A549 (cell line): ENCODE measurements at regions not wholly inside any gene's neighbourhood (a gene's known extent, or its start where the extent isn't known, plus 50 kb on each side); places are given as distances from the start of the nearest gene placed in this dataset.

ENCODE experiments used
- ATAC-seq, 2 experiments: fragments of 200-7000 bp in 1 of 2; fragments of >200 bp in 1 of 2; cut with Nextera tagmentation in 1 of 2; cut with Tn5 transposase in 1 of 2; 3 replicates each; pipeline versions ENCODE4 v1.8.0 to v1.9.1; 2018 to 2020; ENCODE audit warnings: mild to moderate bottlenecking in 1 of 2, moderate library complexity in 1 of 2
- CTCF ChIA-PET: fragments of 300-600 bp; sonication (Branson Sonifier 250); formaldehyde crosslinking; extraction: SDS; loops from one replicate; lab custom pipeline; 2021; ENCODE audit warnings: antibody characterized with exemption, inconsistent platforms; lab: Yijun Ruan, JAX
- POLR2A ChIA-PET: fragments of 350-600 bp; formaldehyde crosslinking; extraction: SDS; loops from one replicate; lab custom pipeline; 2021; ENCODE audit warnings: antibody characterized with exemption, inconsistent platforms; lab: Yijun Ruan, JAX
- DNase-seq, 2 experiments: peaks; one replicate each; pipeline versions ENCODE4 v3.0.0 to v3.0.0-alpha.2; 2011 to 2016; ENCODE audit warnings: low read depth in 1 of 2, low spot score in 1 of 2
- FAIRE-seq: peaks from 2 replicates; lab custom pipeline; 2011; peaks lifted over from hg19 to GRCh38; lab: Jason Lieb, UNC
- H3K27ac ChIP-seq, 2 experiments: fragments of >200 bp; sonication (Bioruptor Twin); formaldehyde crosslinking; 3 replicates each; pipeline ENCODE4 v1.5.1; 2016 to 2017
- H3K4me1 ChIP-seq: fragments of >200 bp; sonication (Bioruptor Twin); formaldehyde crosslinking; 3 replicates; pipeline ENCODE4 v1.6.1; 2016
- H3K4me2 ChIP-seq: fragments of >200 bp; sonication (Bioruptor Twin); formaldehyde crosslinking; 3 replicates; pipeline ENCODE4 v1.6.1; 2016
- H3K4me3 ChIP-seq: fragments of >200 bp; sonication (Bioruptor Twin); formaldehyde crosslinking; 3 replicates; pipeline ENCODE4 v1.5.1; 2016
- H3K9me3 ChIP-seq: fragments of >200 bp; sonication (Bioruptor Twin); formaldehyde crosslinking; 3 replicates; pipeline ENCODE4 v1.6.1; 2016
- BHLHE40 ChIP-seq: IDR thresholded peaks from 2 replicates; pipeline ENCODE4 v1.6.1; 2012; ENCODE audit warnings: low read depth, low read length, inconsistent platforms
- CEBPB ChIP-seq, 2 experiments: fragments of >200 bp in 1 of 2; sonication (Bioruptor Twin) in 1 of 2; formaldehyde crosslinking in 1 of 2; IDR thresholded peaks; 2 replicates each; pipeline ENCODE4 v1.6.1; 2012 to 2016
- CHD2 ChIP-seq: fragments of 150-350 bp; IDR thresholded peaks from 2 replicates; pipeline ENCODE4 v1.6.1; 2014; ENCODE audit warnings: low read length; ENCODE audit not compliant: partially characterized antibody
- CHD4 ChIP-seq: fragments of 200-600 bp; sonication (generic); IDR thresholded peaks from 2 replicates; pipeline ENCODE4 v1.6.1; 2016; ENCODE audit warnings: antibody characterized with exemption, mild to moderate bottlenecking, borderline replicate concordance
- HEYL ChIP-seq: fragments of 250-450 bp; sonication (Bioruptor Pico); IDR thresholded peaks from 2 replicates; pipeline ENCODE4 v1.8.0; 2021; ENCODE audit warnings: mild to moderate bottlenecking, moderate library complexity
- HOXB13 ChIP-seq: fragments of 250-450 bp; sonication (Bioruptor Pico); IDR thresholded peaks from 2 replicates; pipeline ENCODE4 v1.5.0; 2020; ENCODE audit warnings: low read depth, mild to moderate bottlenecking, moderate library complexity
- JUN ChIP-seq, 2 experiments: fragments of >200 bp; sonication (Bioruptor Twin); formaldehyde crosslinking; IDR thresholded peaks; 2 replicates in 1 of 2; 3 replicates in 1 of 2; pipeline ENCODE4 v1.6.1; 2016 to 2017
- KDM1A ChIP-seq: fragments of 200-600 bp; sonication (generic); IDR thresholded peaks from 2 replicates; pipeline ENCODE4 v1.6.1; 2016; ENCODE audit warnings: low read depth, mild to moderate bottlenecking
- KDM5A ChIP-seq: fragments of 200-600 bp; sonication (generic); IDR thresholded peaks from 2 replicates; pipeline ENCODE4 v1.6.1; 2016; ENCODE audit warnings: antibody characterized with exemption, mild to moderate bottlenecking
- MAFK ChIP-seq: fragments of 450-650 bp; IDR thresholded peaks from 2 replicates; pipeline ENCODE4 v1.6.1; 2014; ENCODE audit not compliant: partially characterized antibody
- MAZ ChIP-seq: fragments of 150-350 bp; IDR thresholded peaks from 2 replicates; pipeline ENCODE4 v1.6.1; 2014; ENCODE audit warnings: antibody characterized with exemption, low read depth, low read length, borderline replicate concordance
- MYC ChIP-seq: IDR thresholded peaks from 2 replicates; pipeline ENCODE4 v1.6.1; 2012; ENCODE audit warnings: mild to moderate bottlenecking, inconsistent platforms, low read length, improper control_type of control experiment, borderline replicate concordance
- NPAS2 ChIP-seq: fragments of 250-450 bp; sonication (Bioruptor Pico); IDR thresholded peaks from 2 replicates; pipeline ENCODE4 v1.8.0; 2022; ENCODE audit warnings: mild to moderate bottlenecking, moderate library complexity, borderline replicate concordance
- PHF8 ChIP-seq: fragments of 200-600 bp; sonication (generic); IDR thresholded peaks from 2 replicates; pipeline ENCODE4 v1.6.1; 2016; ENCODE audit warnings: low read depth, mild to moderate bottlenecking, antibody characterized with exemption, moderate library complexity, borderline replicate concordance
- POLR2AphosphoS2 ChIP-seq: conservative IDR thresholded peaks from 2 replicates; pipeline ENCODE4 v1.6.1; 2012; ENCODE audit warnings: low read length, improper control_type of control experiment, inconsistent platforms
- RAD21 ChIP-seq, 2 experiments: fragments of >200 bp in 1 of 2; sonication (Bioruptor Twin) in 1 of 2; formaldehyde crosslinking in 1 of 2; IDR thresholded peaks in 1 of 2; conservative IDR thresholded peaks in 1 of 2; 2 replicates in 1 of 2; 3 replicates in 1 of 2; pipeline ENCODE4 v1.6.1; 2012 to 2018; ENCODE audit warnings: inconsistent platforms in 1 of 2
- RCOR1 ChIP-seq: fragments of 150-350 bp; IDR thresholded peaks from 2 replicates; pipeline ENCODE4 v1.6.1; 2014; ENCODE audit warnings: antibody characterized with exemption, low read length, low read depth
- RNF2 ChIP-seq: fragments of 200-600 bp; sonication (generic); IDR thresholded peaks from 2 replicates; pipeline ENCODE4 v1.6.1; 2016; ENCODE audit warnings: low read depth, mild to moderate bottlenecking, antibody characterized with exemption, moderate library complexity, borderline replicate concordance
- SREBF2 ChIP-seq: fragments of 450-650 bp; IDR thresholded peaks from 2 replicates; pipeline ENCODE4 v1.6.1; 2014; ENCODE audit warnings: mild to moderate bottlenecking, moderate library complexity
- TP53 ChIP-seq: fragments of 250-450 bp; sonication (Bioruptor Pico); IDR thresholded peaks from 2 replicates; pipeline ENCODE4 v1.5.0; 2021; ENCODE audit warnings: mild to moderate bottlenecking, moderate library complexity
- ZC3H11A ChIP-seq: fragments of 450-650 bp; IDR thresholded peaks from 2 replicates; pipeline ENCODE4 v1.6.1; 2014; ENCODE audit warnings: antibody characterized with exemption, mild to moderate bottlenecking
- ZFP36 ChIP-seq: fragments of 450-650 bp; IDR thresholded peaks from 2 replicates; pipeline ENCODE4 v1.6.1; 2014; ENCODE audit warnings: borderline replicate concordance; ENCODE audit not compliant: partially characterized antibody
- WGBS: methylation state at CpG from one replicate; pipeline ENCODE4 v1.1.6; 2017; ENCODE audit errors: missing lambda C conversion rate; 5-methylcytosine and 5-hydroxymethylcytosine counted together
- TF ChIP-seq, protein P1 (sequence below): IDR thresholded peaks from 2 replicates; pipeline ENCODE4 v1.6.1; 2012
- TF ChIP-seq, protein P2 (sequence below): fragments of >200 bp; sonication (Bioruptor Twin); formaldehyde crosslinking; IDR thresholded peaks from 3 replicates; pipeline ENCODE4 v1.5.1; 2016
- TF ChIP-seq, protein P3 (sequence below): fragments of >200 bp; sonication (Bioruptor Twin); formaldehyde crosslinking; IDR thresholded peaks from 2 replicates; pipeline ENCODE4 v1.6.1; 2016
- TF ChIP-seq, protein P4 (sequence below): IDR thresholded peaks from 2 replicates; pipeline ENCODE4 v1.6.1; 2012
- TF ChIP-seq, protein P5 (sequence below): IDR thresholded peaks from 2 replicates; pipeline ENCODE4 v1.6.1; 2012; ENCODE audit warnings: low read depth, borderline replicate concordance

DNA sequence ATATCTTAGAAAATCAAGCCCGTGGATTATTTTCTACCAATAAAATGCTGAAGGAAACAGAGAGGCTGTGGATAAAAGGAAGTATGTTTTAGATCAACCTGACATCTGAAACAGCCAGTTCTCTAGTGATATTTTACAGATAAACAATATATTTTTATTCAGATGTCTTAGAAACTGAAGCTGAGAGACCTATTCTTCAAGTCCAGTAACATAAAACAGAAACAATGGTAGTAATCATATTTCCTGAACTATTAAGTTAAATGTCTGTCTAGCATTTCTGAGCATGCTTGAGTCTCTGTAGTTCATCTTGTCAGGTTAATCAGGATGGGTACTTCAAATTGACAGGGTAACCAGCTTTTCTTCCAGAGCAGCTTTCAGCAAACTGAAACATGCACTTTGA lies 449.6 kb upstream of the TOM1L1 start:
- TF ChIP-seq, protein P1, sequence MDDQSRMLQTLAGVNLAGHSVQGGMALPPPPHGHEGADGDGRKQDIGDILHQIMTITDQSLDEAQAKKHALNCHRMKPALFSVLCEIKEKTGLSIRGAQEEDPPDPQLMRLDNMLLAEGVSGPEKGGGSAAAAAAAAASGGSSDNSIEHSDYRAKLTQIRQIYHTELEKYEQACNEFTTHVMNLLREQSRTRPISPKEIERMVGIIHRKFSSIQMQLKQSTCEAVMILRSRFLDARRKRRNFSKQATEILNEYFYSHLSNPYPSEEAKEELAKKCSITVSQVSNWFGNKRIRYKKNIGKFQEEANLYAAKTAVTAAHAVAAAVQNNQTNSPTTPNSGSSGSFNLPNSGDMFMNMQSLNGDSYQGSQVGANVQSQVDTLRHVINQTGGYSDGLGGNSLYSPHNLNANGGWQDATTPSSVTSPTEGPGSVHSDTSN = no peak
- TF ChIP-seq, protein P2, sequence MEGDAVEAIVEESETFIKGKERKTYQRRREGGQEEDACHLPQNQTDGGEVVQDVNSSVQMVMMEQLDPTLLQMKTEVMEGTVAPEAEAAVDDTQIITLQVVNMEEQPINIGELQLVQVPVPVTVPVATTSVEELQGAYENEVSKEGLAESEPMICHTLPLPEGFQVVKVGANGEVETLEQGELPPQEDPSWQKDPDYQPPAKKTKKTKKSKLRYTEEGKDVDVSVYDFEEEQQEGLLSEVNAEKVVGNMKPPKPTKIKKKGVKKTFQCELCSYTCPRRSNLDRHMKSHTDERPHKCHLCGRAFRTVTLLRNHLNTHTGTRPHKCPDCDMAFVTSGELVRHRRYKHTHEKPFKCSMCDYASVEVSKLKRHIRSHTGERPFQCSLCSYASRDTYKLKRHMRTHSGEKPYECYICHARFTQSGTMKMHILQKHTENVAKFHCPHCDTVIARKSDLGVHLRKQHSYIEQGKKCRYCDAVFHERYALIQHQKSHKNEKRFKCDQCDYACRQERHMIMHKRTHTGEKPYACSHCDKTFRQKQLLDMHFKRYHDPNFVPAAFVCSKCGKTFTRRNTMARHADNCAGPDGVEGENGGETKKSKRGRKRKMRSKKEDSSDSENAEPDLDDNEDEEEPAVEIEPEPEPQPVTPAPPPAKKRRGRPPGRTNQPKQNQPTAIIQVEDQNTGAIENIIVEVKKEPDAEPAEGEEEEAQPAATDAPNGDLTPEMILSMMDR = no peak
- TF ChIP-seq, protein P3, sequence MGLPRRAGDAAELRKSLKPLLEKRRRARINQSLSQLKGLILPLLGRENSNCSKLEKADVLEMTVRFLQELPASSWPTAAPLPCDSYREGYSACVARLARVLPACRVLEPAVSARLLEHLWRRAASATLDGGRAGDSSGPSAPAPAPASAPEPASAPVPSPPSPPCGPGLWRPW = no peak
- TF ChIP-seq CHD2 (no peak), SREBF2 (no peak), PHF8 (no peak), HEYL (CRISPR knock-in tag) (no peak), HOXB13 (CRISPR knock-in tag) (no peak), ZC3H11A (no peak), ZFP36 (no peak), POLR2AphosphoS2 (no peak), MAZ (no peak), JUN (IDR thresholded peaks at IDR 0.05) (no peak), TP53 (CRISPR knock-in tag) (no peak), NPAS2 (CRISPR knock-in tag) (no peak), MYC (no peak), CHD4 (no peak), KDM5A (no peak), BHLHE40 (no peak), RCOR1 (no peak)
- TF ChIP-seq, all 56 proteins: peak for 0
- DNase-seq = no peak
- no peak overlapping the region for H3K4me3 ChIP-seq
- FAIRE-seq = no peak
- ATAC-seq = no peak
- peaks cover 22% of the 10 kb centered on the region; the same call in 1 of the 3 replicates for H3K9me3 ChIP-seq
- POLR2A ChIA-PET = no interaction called here
- no peak overlapping the region for H3K4me2 ChIP-seq
- H3K4me1 ChIP-seq = no peaks in the 10 kb centered on the region
- WGBS = 0% methylated on average over 1 of the region's 1 CpG
- CTCF ChIA-PET = no interaction called here
- no peak overlapping the region for H3K27ac ChIP-seq

DNA sequence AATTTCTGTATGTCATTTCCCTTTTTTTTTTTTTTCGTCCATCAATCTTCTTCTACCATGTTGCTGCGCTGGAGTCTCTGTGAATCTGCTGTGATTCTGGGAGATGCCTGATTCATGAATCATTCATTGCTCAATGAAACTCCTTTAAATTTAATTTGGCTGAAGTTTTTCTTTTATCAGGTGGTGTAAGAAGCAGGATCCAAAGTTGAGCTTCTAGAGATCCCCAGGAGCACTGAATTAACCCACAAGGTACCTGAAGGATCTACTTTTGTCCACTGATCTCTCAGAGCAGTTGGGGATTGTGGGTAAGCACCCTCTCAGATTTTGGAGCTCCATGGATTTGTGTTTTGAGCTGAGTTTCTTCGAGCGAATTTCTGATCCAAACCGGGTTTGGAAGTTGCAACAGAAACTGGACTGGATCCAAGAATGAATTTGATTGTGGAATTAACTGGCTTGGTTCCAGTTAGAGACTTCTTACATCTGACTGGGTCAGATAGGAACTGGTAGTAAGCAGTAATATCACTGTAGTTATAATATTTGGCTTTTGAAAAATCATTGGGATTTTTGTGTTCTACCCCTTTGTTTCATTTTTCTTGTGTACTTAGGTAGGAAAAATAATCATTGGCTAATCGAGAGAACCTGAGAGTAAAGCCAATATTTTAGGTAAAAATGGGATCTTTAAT lies 447.8 kb upstream of the TOM1L1 start:
- TF ChIP-seq RNF2 (no peak), RAD21 (conservative IDR thresholded peaks at IDR 0.05 in 1 of 2, IDR thresholded peaks at IDR 0.05 in 1 of 2) (no peak), MAFK (no peak), NPAS2 (CRISPR knock-in tag) (no peak), CHD4 (no peak), MYC (no peak), ZC3H11A (no peak), KDM1A (no peak), CEBPB (IDR thresholded peaks at IDR 0.05) (no peak)
- TF ChIP-seq, protein P4, sequence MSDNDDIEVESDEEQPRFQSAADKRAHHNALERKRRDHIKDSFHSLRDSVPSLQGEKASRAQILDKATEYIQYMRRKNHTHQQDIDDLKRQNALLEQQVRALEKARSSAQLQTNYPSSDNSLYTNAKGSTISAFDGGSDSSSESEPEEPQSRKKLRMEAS = no peak
- TF ChIP-seq, protein P5, sequence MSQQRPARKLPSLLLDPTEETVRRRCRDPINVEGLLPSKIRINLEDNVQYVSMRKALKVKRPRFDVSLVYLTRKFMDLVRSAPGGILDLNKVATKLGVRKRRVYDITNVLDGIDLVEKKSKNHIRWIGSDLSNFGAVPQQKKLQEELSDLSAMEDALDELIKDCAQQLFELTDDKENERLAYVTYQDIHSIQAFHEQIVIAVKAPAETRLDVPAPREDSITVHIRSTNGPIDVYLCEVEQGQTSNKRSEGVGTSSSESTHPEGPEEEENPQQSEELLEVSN = no peak
- DNase-seq = no peak
- no peaks in the 10 kb centered on the region for H3K4me1 ChIP-seq
- CTCF ChIA-PET = interaction anchor here (1.5 kb wide), 1 partner anchor 8 kb away, joined by 3 read pairs; no protein-coding TSS in a partner anchor
- ATAC-seq = no peak
- H3K27ac ChIP-seq = no peak overlapping the region
- POLR2A ChIA-PET = no interaction called here
- no peak overlapping the region for H3K4me2 ChIP-seq
- H3K9me3 ChIP-seq = peaks cover 23% of the 10 kb centered on the region; the same call in 1 of the 3 replicates
- 4% methylated on average over 6 of the region's 6 CpGs for WGBS
- no peak for FAIRE-seq
- no peak overlapping the region for H3K4me3 ChIP-seq
